Keratinocyte (primary cell): ENCODE measurements at regions not wholly inside any gene's neighbourhood (a gene's known extent, or its start where the extent isn't known, plus 50 kb on each side); places are given as distances from the start of the nearest gene placed in this dataset.

Experiments used
- EZH2 ChIP-seq: IDR thresholded peaks from one replicate; pipeline ENCODE4 v1.6.1; 2012; ENCODE audit warnings: inconsistent platforms, mild to moderate bottlenecking, low read length, moderate library complexity
- TF ChIP-seq, protein P1 (sequence below), 3 experiments: IDR thresholded peaks in 1 of 3; conservative IDR thresholded peaks in 1 of 3; optimal IDR thresholded peaks in 1 of 3; 2 replicates in 2 of 3; 3 replicates in 1 of 3; pipeline versions ENCODE3 to v1.5.1; 2011; ENCODE audit warnings: low read length in 3 of 3, mild to moderate bottlenecking in 3 of 3, moderate library complexity in 2 of 3, control low read depth in 1 of 3, inconsistent platforms in 1 of 3; ENCODE audit not compliant: insufficient read depth in 2 of 3; ENCODE audit errors: extremely low read depth in 1 of 3

DNA sequence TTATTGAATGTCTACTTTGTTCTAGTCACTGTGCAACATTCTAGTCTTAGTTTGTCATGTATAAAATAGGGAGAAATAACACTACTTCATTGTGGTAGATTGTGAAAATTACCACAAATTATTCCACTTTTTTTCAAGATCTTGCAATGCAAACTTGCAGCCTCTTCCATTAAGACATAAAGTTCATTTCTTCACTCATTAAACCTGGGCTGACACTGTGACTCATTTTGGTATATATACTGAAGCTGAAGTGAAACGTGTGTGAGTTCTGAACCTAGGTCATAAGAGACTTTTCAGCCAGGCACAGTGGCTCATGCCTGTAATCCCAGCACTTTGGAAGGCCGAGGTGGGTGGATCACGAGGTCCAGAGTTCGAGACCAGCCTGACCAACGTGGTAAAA lies 329.0 kb downstream of the BCKDHB start:
- TF ChIP-seq, protein P1, sequence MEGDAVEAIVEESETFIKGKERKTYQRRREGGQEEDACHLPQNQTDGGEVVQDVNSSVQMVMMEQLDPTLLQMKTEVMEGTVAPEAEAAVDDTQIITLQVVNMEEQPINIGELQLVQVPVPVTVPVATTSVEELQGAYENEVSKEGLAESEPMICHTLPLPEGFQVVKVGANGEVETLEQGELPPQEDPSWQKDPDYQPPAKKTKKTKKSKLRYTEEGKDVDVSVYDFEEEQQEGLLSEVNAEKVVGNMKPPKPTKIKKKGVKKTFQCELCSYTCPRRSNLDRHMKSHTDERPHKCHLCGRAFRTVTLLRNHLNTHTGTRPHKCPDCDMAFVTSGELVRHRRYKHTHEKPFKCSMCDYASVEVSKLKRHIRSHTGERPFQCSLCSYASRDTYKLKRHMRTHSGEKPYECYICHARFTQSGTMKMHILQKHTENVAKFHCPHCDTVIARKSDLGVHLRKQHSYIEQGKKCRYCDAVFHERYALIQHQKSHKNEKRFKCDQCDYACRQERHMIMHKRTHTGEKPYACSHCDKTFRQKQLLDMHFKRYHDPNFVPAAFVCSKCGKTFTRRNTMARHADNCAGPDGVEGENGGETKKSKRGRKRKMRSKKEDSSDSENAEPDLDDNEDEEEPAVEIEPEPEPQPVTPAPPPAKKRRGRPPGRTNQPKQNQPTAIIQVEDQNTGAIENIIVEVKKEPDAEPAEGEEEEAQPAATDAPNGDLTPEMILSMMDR (optimal IDR thresholded peaks at IDR 0.05 in 1 of 3, IDR thresholded peaks at IDR 0.05 in 1 of 3, conservative IDR thresholded peaks at IDR 0.05 in 1 of 3; ENCODE audit: extremely low read depth in 1 of 3, insufficient read depth in 2 of 3, low read length in 3 of 3): no peak
- TF ChIP-seq EZH2: no peak
